HEK293 (cell line): ENCODE measurements at regions not wholly inside any gene's neighbourhood (a gene's known extent, or its start where the extent isn't known, plus 50 kb on each side); places are given as distances from the start of the nearest gene placed in this dataset.

ENCODE experiments used
- CTCF ChIA-PET: fragments of 350-600 bp; formaldehyde crosslinking; extraction: SDS; loops from one replicate; lab custom pipeline; 2021; ENCODE audit warnings: antibody characterized with exemption; lab: Yijun Ruan, JAX
- POLR2A ChIA-PET: fragments of 300-600 bp; formaldehyde crosslinking; extraction: SDS; loops from one replicate; lab custom pipeline; 2020; ENCODE audit warnings: antibody characterized with exemption, inconsistent platforms; lab: Yijun Ruan, JAX
- H3K27ac ChIP-seq: fragments of 200-500 bp; sonication (Bioruptor generic); 2 replicates; pipeline ENCODE4 v1.5.1; 2014; ENCODE audit warnings: low read depth, low read length, control low read depth, inconsistent platforms; ENCODE audit errors: extremely low read depth
- H3K36me3 ChIP-seq, 2 experiments: fragments of 200-500 bp in 1 of 2; sonication (Bioruptor generic) in 1 of 2; 1 replicate in 1 of 2; 2 replicates in 1 of 2; pipeline ENCODE4 v1.5.1; 2014 to 2017; ENCODE audit warnings: inconsistent platforms in 2 of 2, low read length in 2 of 2; ENCODE audit not compliant: control insufficient read depth in 2 of 2, insufficient read depth in 1 of 2
- H3K4me1 ChIP-seq: fragments of 200-500 bp; sonication (Bioruptor generic); 2 replicates; pipeline ENCODE4 v1.5.1; 2014; ENCODE audit warnings: mild to moderate bottlenecking, low read length, inconsistent platforms; ENCODE audit not compliant: control insufficient read depth, insufficient read depth
- H3K4me3 ChIP-seq: 2 replicates; pipeline ENCODE4 v1.5.1; 2011; ENCODE audit warnings: low read depth, mild to moderate bottlenecking, control low read depth, low read length, moderate library complexity
- H3K9me3 ChIP-seq: fragments of 200-500 bp; sonication (Bioruptor generic); 2 replicates; pipeline ENCODE4 v1.5.1; 2014; ENCODE audit warnings: low read depth, low read length, inconsistent platforms; ENCODE audit not compliant: control insufficient read depth, insufficient read depth
- EGR2 ChIP-seq: fragments of 450-650 bp; formaldehyde crosslinking; IDR thresholded peaks from 2 replicates; pipeline ENCODE4 v1.5.1; 2016; ENCODE audit warnings: low read depth, missing biosample characterization, missing genetic modification characterization
- KLF16 ChIP-seq: fragments of 450-650 bp; formaldehyde crosslinking; IDR thresholded peaks from 2 replicates; pipeline ENCODE4 v1.5.1; 2017; ENCODE audit warnings: missing biosample characterization, missing genetic modification characterization
- KLF17 ChIP-seq: fragments of 450-650 bp; formaldehyde crosslinking; IDR thresholded peaks from 2 replicates; pipeline ENCODE4 v1.5.1; 2016; ENCODE audit warnings: missing biosample characterization, missing genetic modification characterization
- KLF8 ChIP-seq: fragments of 450-650 bp; formaldehyde crosslinking; IDR thresholded peaks from 2 replicates; pipeline ENCODE4 v1.5.1; 2016; ENCODE audit warnings: missing biosample characterization, missing genetic modification characterization
- KLF9 ChIP-seq: fragments of 450-650 bp; formaldehyde crosslinking; IDR thresholded peaks from 2 replicates; pipeline ENCODE4 v1.5.1; 2016; ENCODE audit warnings: missing biosample characterization, missing genetic modification characterization, low read depth
- MZF1 ChIP-seq: fragments of 450-650 bp; formaldehyde crosslinking; IDR thresholded peaks from 2 replicates; pipeline ENCODE4 v1.5.1; 2017; ENCODE audit warnings: missing biosample characterization, missing genetic modification characterization, borderline replicate concordance
- REPIN1 ChIP-seq: fragments of 450-650 bp; formaldehyde crosslinking; IDR thresholded peaks from 2 replicates; pipeline ENCODE4 v1.5.1; 2017; ENCODE audit warnings: missing biosample characterization, missing genetic modification characterization, low read depth
- REST ChIP-seq: fragments of 450-650 bp; formaldehyde crosslinking; IDR thresholded peaks from 2 replicates; pipeline ENCODE4 v1.5.1; 2016; ENCODE audit warnings: missing biosample characterization, missing genetic modification characterization
- SCRT2 ChIP-seq: fragments of 450-650 bp; formaldehyde crosslinking; IDR thresholded peaks from 2 replicates; pipeline ENCODE4 v1.5.1; 2016; ENCODE audit warnings: missing biosample characterization, missing genetic modification characterization
- ZFP41 ChIP-seq: fragments of 450-650 bp; formaldehyde crosslinking; IDR thresholded peaks from 2 replicates; pipeline ENCODE4 v1.5.1; 2016; ENCODE audit warnings: missing biosample characterization, missing genetic modification characterization, borderline replicate concordance
- ZNF121 ChIP-seq: fragments of 450-650 bp; formaldehyde crosslinking; IDR thresholded peaks from 2 replicates; pipeline ENCODE4 v1.5.1; 2016; ENCODE audit warnings: missing biosample characterization, missing genetic modification characterization
- ZNF175 ChIP-seq: fragments of 450-650 bp; formaldehyde crosslinking; IDR thresholded peaks from 2 replicates; pipeline ENCODE4 v1.5.1; 2016; ENCODE audit warnings: missing biosample characterization, missing genetic modification characterization
- ZNF274 ChIP-seq, 2 experiments: fragments of 200-500 bp in 1 of 2; fragments of 450-650 bp in 1 of 2; sonication (Bioruptor generic) in 1 of 2; formaldehyde crosslinking in 1 of 2; IDR thresholded peaks; 2 replicates each; pipeline versions ENCODE4 v1.5.1 to v1.6.1; 2014 to 2016; ENCODE audit warnings: borderline replicate concordance in 1 of 2, inconsistent platforms in 1 of 2, low read length in 1 of 2, missing biosample characterization in 1 of 2, missing genetic modification characterization in 1 of 2
- ZNF350 ChIP-seq: fragments of 450-650 bp; formaldehyde crosslinking; IDR thresholded peaks from 2 replicates; pipeline ENCODE4 v1.5.0; 2017; ENCODE audit warnings: missing biosample characterization, mild to moderate bottlenecking, missing genetic modification characterization
- ZNF362 ChIP-seq: fragments of 450-650 bp; formaldehyde crosslinking; IDR thresholded peaks from 2 replicates; pipeline ENCODE4 v1.5.1; 2016; ENCODE audit warnings: missing biosample characterization, missing genetic modification characterization
- ZNF473 ChIP-seq: fragments of 450-650 bp; formaldehyde crosslinking; IDR thresholded peaks from 2 replicates; pipeline ENCODE4 v1.5.1; 2017; ENCODE audit warnings: missing biosample characterization, missing genetic modification characterization
- ZNF544 ChIP-seq: fragments of 450-650 bp; formaldehyde crosslinking; IDR thresholded peaks from 2 replicates; pipeline ENCODE4 v1.5.0; 2017; ENCODE audit warnings: missing biosample characterization, missing genetic modification characterization
- ZNF560 ChIP-seq: fragments of 450-650 bp; formaldehyde crosslinking; IDR thresholded peaks from 2 replicates; pipeline ENCODE4 v1.5.1; 2017; ENCODE audit warnings: missing biosample characterization, missing genetic modification characterization, borderline replicate concordance
- ZNF561 ChIP-seq: fragments of 450-650 bp; IDR thresholded peaks from 2 replicates; pipeline ENCODE4 v1.5.1; 2018; ENCODE audit warnings: missing biosample characterization, missing genetic modification characterization, borderline replicate concordance
- ZNF670 ChIP-seq: fragments of 450-650 bp; formaldehyde crosslinking; IDR thresholded peaks from 2 replicates; pipeline ENCODE4 v1.5.1; 2016; ENCODE audit warnings: missing biosample characterization, missing genetic modification characterization, low read depth
- ZNF777 ChIP-seq: fragments of 450-650 bp; formaldehyde crosslinking; IDR thresholded peaks from 2 replicates; pipeline ENCODE4 v1.5.1; 2017; ENCODE audit warnings: missing biosample characterization, missing genetic modification characterization, borderline replicate concordance

GRCh38 chr19:30689474-30689873, 317.3 kb downstream of the ZNF536 start:
- Histone ChIP-seq H3K4me3 (no peak overlapping the region), H3K27ac (no peak overlapping the region), H3K4me1 (0 out of 2 replicates have a peak, but pooled peaks cover 5% of the 10 kb centered on the region)
- POLR2A ChIA-PET, result no interaction called here
- TF ChIP-seq KLF8 (tag by site-specific recombination) (no peak), ZNF473 (no peak), SCRT2 (no peak), EGR2 (no peak), KLF17 (no peak)
- TF ChIP-seq, all 188 proteins: peak for 0
- H3K9me3 ChIP-seq, result no peaks in the 10 kb centered on the region
- no peaks in the 10 kb centered on the region; a peak in 1 of 3 replicates for H3K36me3 ChIP-seq
- CTCF ChIA-PET, result interaction anchor here (0.6 to 10.7 kb wide), 10 partner anchors 9 to 1536 kb away, joined by 3 to 225 read pairs (median 4); no protein-coding TSS in a partner anchor

GRCh38 chr19:30688696-30689095, 316.5 kb downstream of the ZNF536 start:
- POLR2A ChIA-PET, result no interaction called here
- TF ChIP-seq ZNF121 (tag by site-specific recombination) (no peak), ZNF777 (tag by site-specific recombination) (no peak), REPIN1 (tag by site-specific recombination) (no peak), ZNF175 (tag by site-specific recombination) (no peak), KLF9 (tag by site-specific recombination) (no peak), ZNF561 (no peak), ZNF560 (no peak), KLF16 (tag by site-specific recombination) (no peak), ZNF362 (tag by site-specific recombination) (no peak), ZNF670 (tag by site-specific recombination) (no peak), ZFP41 (no peak), MZF1 (tag by site-specific recombination) (no peak), ZNF544 (tag by site-specific recombination) (no peak), REST (tag by site-specific recombination) (no peak), ZNF350 (no peak), ZNF274 (IDR thresholded peaks at IDR 0.05; ENCODE audit: low read length) (no peak), ZNF274 (tag by site-specific recombination; IDR thresholded peaks at IDR 0.05; ENCODE audit: borderline replicate concordance) (no peak)
- no peaks in the 10 kb centered on the region; a peak in 1 of 3 replicates for H3K36me3 ChIP-seq
- CTCF ChIA-PET, result interaction anchor here (0.6 to 10.7 kb wide), 11 partner anchors 9 to 1881 kb away, joined by 3 to 225 read pairs (median 4); no protein-coding TSS in a partner anchor
- 0 out of 2 replicates have a peak, but pooled peaks cover 5% of the 10 kb centered on the region for H3K4me1 ChIP-seq
- H3K27ac ChIP-seq, result no peak overlapping the region
- no peak overlapping the region for H3K4me3 ChIP-seq
- no peaks in the 10 kb centered on the region for H3K9me3 ChIP-seq
